GM23338 (cell line): ENCODE measurements at regions not wholly inside any gene's neighbourhood (a gene's known extent, or its start where the extent isn't known, plus 50 kb on each side); places are given as distances from the start of the nearest gene placed in this dataset.

Experiments
- ATAC-seq: fragments of 200-7000 bp; cut with Tn5 transposase; 3 replicates; pipeline ENCODE4 v1.9.1; 2020
- DNase-seq: peaks from one replicate; pipeline ENCODE4 v3.0.0-alpha.2; 2015; ENCODE audit warnings: low spot score
- H2AFZ ChIP-seq: fragments of 200-600 bp; sonication (generic); 2 replicates; pipeline ENCODE4 v1.8.0; 2016; ENCODE audit warnings: antibody characterized with exemption, mild to moderate bottlenecking, moderate library complexity
- H3F3A ChIP-seq: fragments of 200-600 bp; sonication (generic); replicated peaks from 2 replicates; pipeline ENCODE4 v1.8.0; 2017; ENCODE audit warnings: antibody characterized with exemption, mixed run types, low read depth
- H3K27ac ChIP-seq: fragments of 200-600 bp; sonication (generic); 2 replicates; pipeline ENCODE4 v1.6.1; 2016; ENCODE audit warnings: low read depth
- H3K27me3 ChIP-seq: fragments of 200-600 bp; sonication (generic); 2 replicates; pipeline ENCODE4 v1.8.0; 2016; ENCODE audit warnings: mild to moderate bottlenecking, mixed run types, moderate library complexity; ENCODE audit not compliant: insufficient read depth
- H3K36me3 ChIP-seq: fragments of 200-600 bp; sonication (generic); 2 replicates; pipeline ENCODE4 v1.8.0; 2016; ENCODE audit warnings: mild to moderate bottlenecking; ENCODE audit not compliant: insufficient read depth
- H3K4me1 ChIP-seq: fragments of 200-600 bp; sonication (generic); 2 replicates; pipeline ENCODE4 v1.8.0; 2016; ENCODE audit warnings: mild to moderate bottlenecking, moderate library complexity; ENCODE audit not compliant: insufficient read depth
- H3K4me2 ChIP-seq: fragments of 200-600 bp; sonication (generic); 2 replicates; pipeline ENCODE4 v1.7.1; 2017; ENCODE audit warnings: mixed run types
- H3K4me3 ChIP-seq: fragments of 200-600 bp; sonication (generic); 2 replicates; pipeline ENCODE4 v1.6.1; 2016; ENCODE audit warnings: mixed run types
- H3K79me2 ChIP-seq: fragments of 200-600 bp; sonication (generic); replicated peaks from 2 replicates; pipeline ENCODE4 v1.8.0; 2017; ENCODE audit warnings: mild to moderate bottlenecking; ENCODE audit not compliant: insufficient read depth
- H3K9me2 ChIP-seq: fragments of 200-600 bp; sonication (generic); 2 replicates; pipeline ENCODE4 v1.8.0; 2017; ENCODE audit not compliant: insufficient read depth
- H4K20me1 ChIP-seq: fragments of 200-600 bp; sonication (generic); replicated peaks from 2 replicates; pipeline ENCODE4 v1.8.0; 2017; ENCODE audit warnings: mild to moderate bottlenecking; ENCODE audit not compliant: insufficient read depth
- H3K27ac Mint-ChIP-seq: 2 replicates; pipeline ENCODE4 v1.8.0; 2020; ENCODE audit warnings: inconsistent platforms, mild to moderate bottlenecking, moderate library complexity, mixed read lengths
- H3K27me3 Mint-ChIP-seq: 3 replicates; pipeline ENCODE4 v1.8.0; 2022; ENCODE audit warnings: low read depth, mild to moderate bottlenecking, moderate library complexity, mixed read lengths, inconsistent platforms; ENCODE audit not compliant: insufficient read depth, poor library complexity
- H3K36me3 Mint-ChIP-seq: 3 replicates; pipeline ENCODE4 v1.8.0; 2021; ENCODE audit warnings: low read depth, mild to moderate bottlenecking, inconsistent platforms, moderate library complexity, mixed read lengths
- H3K4me1 Mint-ChIP-seq: 3 replicates; pipeline ENCODE4 v1.8.0; 2020; ENCODE audit warnings: mild to moderate bottlenecking, inconsistent platforms, mixed read lengths
- H3K4me3 Mint-ChIP-seq: 3 replicates; pipeline ENCODE4 v1.8.0; 2021; ENCODE audit warnings: moderate library complexity, mild to moderate bottlenecking, inconsistent platforms, mixed read lengths
- H3K9me3 Mint-ChIP-seq: 3 replicates; pipeline ENCODE4 v1.8.0; 2020; ENCODE audit warnings: moderate library complexity, mild to moderate bottlenecking, inconsistent platforms, mixed read lengths
- CREB1 ChIP-seq: fragments of 250-450 bp; sonication (Bioruptor Pico); IDR thresholded peaks from 2 replicates; pipeline ENCODE4 v1.5.0; 2020; ENCODE audit warnings: low read depth, mild to moderate bottlenecking, moderate library complexity
- EZH2 ChIP-seq: fragments of 200-600 bp; sonication (generic); IDR thresholded peaks from one replicate; pipeline ENCODE4 v1.8.0; 2017; ENCODE audit warnings: antibody characterized with exemption, mild to moderate bottlenecking, low read depth; ENCODE audit not compliant: unreplicated experiment
- EZH2phosphoT487 ChIP-seq: fragments of 200-600 bp; sonication (generic); IDR thresholded peaks from one replicate; pipeline ENCODE4 v1.8.1; 2018; ENCODE audit warnings: antibody characterized with exemption; ENCODE audit not compliant: unreplicated experiment
- JUNB ChIP-seq: IDR thresholded peaks from one replicate; pipeline ENCODE4 v1.6.1; 2016; ENCODE audit warnings: antibody characterized with exemption; ENCODE audit not compliant: unreplicated experiment
- POLR2AphosphoS5 ChIP-seq: IDR thresholded peaks from 2 replicates; pipeline ENCODE4 v1.6.1; 2016; ENCODE audit warnings: antibody characterized with exemption, low read depth
- STAT1 ChIP-seq: IDR thresholded peaks from one replicate; pipeline ENCODE4 v1.6.1; 2016; ENCODE audit warnings: antibody characterized with exemption; ENCODE audit not compliant: unreplicated experiment
- ZNF114 ChIP-seq: fragments of 250-450 bp; sonication (Bioruptor Pico); IDR thresholded peaks from 2 replicates; pipeline ENCODE4 v1.5.0; 2020; ENCODE audit warnings: mild to moderate bottlenecking, moderate library complexity
- ZNF331 ChIP-seq: fragments of 250-450 bp; sonication (Bioruptor Pico); IDR thresholded peaks from 2 replicates; pipeline ENCODE4 v1.5.0; 2020; ENCODE audit warnings: low read depth, mild to moderate bottlenecking, moderate library complexity
- TF ChIP-seq, protein P1 (sequence below): IDR thresholded peaks from 2 replicates; pipeline ENCODE4 v1.6.1; 2016; ENCODE audit warnings: antibody characterized with exemption
- TF ChIP-seq, protein P2 (sequence below): fragments of 250-450 bp; sonication (Bioruptor Pico); IDR thresholded peaks from 2 replicates; pipeline ENCODE4 v1.5.0; 2020; ENCODE audit warnings: mild to moderate bottlenecking, moderate library complexity
- TF ChIP-seq, protein P3 (sequence below), 2 experiments: fragments of 200-600 bp in 1 of 2; sonication (generic) in 1 of 2; conservative IDR thresholded peaks; 2 replicates each; pipeline versions ENCODE4 v1.5.1 to v1.6.1; 2016 to 2017; ENCODE audit warnings: antibody characterized with exemption in 2 of 2, low read depth in 2 of 2, mild to moderate bottlenecking in 2 of 2, moderate library complexity in 1 of 2

DNA sequence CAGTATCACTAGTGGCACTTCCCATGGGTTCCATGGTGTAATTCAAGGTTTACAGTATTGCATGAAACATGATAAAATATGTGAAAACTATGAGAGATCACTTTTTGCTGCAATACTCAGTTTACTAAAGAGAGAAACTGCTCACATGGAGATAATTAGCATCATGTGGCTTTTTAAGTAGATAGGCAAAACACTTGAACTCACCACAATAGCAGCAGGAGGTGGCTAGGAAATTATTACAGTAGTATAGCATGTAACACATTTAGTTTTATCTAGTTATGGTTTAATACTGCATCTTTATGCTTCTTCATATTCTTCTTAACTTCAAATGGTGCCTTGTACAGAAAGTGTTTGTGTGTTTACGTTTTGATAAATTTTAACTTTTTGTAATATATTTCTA, 698.5 kb upstream of the BRINP3 start (continued):
- TF ChIP-seq, protein P1, sequence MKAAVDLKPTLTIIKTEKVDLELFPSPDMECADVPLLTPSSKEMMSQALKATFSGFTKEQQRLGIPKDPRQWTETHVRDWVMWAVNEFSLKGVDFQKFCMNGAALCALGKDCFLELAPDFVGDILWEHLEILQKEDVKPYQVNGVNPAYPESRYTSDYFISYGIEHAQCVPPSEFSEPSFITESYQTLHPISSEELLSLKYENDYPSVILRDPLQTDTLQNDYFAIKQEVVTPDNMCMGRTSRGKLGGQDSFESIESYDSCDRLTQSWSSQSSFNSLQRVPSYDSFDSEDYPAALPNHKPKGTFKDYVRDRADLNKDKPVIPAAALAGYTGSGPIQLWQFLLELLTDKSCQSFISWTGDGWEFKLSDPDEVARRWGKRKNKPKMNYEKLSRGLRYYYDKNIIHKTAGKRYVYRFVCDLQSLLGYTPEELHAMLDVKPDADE, result no peak
- no peak for TF ChIP-seq EZH2

DNA sequence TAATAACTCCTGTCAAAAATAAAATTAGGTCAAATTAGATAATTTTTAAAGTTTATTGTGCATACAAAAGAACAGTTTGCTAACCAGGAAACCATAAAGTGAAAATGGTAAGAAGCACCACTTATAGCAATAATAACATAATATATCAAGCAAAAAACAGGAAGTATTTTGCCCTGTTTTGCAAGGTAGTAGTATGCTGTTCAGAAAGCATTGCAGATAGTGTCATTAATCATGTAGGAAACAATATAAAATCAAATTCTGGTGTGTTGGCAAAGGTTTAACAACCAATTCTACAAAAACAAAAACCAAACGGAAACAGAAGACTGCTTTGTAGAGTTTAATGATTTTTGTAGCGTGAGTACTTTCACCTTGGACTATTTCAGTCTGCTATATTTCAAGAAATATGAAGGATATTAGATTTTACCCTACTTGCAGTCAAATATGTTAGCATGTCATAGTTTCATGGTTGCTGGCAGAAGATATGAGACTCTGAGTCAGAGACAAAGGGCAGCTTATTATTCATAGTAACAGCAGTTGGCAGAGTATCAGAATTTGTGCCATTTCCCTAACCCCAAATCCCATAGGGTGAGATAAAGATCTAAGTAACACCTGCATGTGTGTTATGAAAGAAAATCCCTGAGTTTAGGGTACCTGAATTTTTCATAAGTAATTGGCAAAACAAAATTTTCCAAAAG, 729.0 kb upstream of the BRINP3 start:
- H3K27ac Mint-ChIP-seq, result no peak overlapping the region
- Histone ChIP-seq H3K4me3 (no peak overlapping the region), H3K9me2 (no peaks in the 10 kb centered on the region), H3K4me1 (no peaks in the 10 kb centered on the region), H3K36me3 (no peaks in the 10 kb centered on the region), H2AFZ (no peak overlapping the region), H3K79me2 (no peaks in the 10 kb centered on the region), H3K27ac (no peak overlapping the region), H3K27me3 (no peaks in the 10 kb centered on the region), H3K4me2 (no peak overlapping the region), H3F3A (no peaks in the 10 kb centered on the region), H4K20me1 (no peaks in the 10 kb centered on the region)
- DNase-seq (no peak), ATAC-seq (no peak)
- H3K9me3 Mint-ChIP-seq, result no peaks in the 10 kb centered on the region
- H3K36me3 Mint-ChIP-seq, result no peaks in the 10 kb centered on the region
- no peak overlapping the region for H3K4me3 Mint-ChIP-seq
- no peaks in the 10 kb centered on the region for H3K27me3 Mint-ChIP-seq
- H3K4me1 Mint-ChIP-seq, result no peaks in the 10 kb centered on the region
- TF ChIP-seq, protein P1, result no peak
- no peak for TF ChIP-seq CREB1 (CRISPR knock-in tag)
- no peak for TF ChIP-seq EZH2
- TF ChIP-seq JUNB, result no peak
- TF ChIP-seq, protein P2, sequence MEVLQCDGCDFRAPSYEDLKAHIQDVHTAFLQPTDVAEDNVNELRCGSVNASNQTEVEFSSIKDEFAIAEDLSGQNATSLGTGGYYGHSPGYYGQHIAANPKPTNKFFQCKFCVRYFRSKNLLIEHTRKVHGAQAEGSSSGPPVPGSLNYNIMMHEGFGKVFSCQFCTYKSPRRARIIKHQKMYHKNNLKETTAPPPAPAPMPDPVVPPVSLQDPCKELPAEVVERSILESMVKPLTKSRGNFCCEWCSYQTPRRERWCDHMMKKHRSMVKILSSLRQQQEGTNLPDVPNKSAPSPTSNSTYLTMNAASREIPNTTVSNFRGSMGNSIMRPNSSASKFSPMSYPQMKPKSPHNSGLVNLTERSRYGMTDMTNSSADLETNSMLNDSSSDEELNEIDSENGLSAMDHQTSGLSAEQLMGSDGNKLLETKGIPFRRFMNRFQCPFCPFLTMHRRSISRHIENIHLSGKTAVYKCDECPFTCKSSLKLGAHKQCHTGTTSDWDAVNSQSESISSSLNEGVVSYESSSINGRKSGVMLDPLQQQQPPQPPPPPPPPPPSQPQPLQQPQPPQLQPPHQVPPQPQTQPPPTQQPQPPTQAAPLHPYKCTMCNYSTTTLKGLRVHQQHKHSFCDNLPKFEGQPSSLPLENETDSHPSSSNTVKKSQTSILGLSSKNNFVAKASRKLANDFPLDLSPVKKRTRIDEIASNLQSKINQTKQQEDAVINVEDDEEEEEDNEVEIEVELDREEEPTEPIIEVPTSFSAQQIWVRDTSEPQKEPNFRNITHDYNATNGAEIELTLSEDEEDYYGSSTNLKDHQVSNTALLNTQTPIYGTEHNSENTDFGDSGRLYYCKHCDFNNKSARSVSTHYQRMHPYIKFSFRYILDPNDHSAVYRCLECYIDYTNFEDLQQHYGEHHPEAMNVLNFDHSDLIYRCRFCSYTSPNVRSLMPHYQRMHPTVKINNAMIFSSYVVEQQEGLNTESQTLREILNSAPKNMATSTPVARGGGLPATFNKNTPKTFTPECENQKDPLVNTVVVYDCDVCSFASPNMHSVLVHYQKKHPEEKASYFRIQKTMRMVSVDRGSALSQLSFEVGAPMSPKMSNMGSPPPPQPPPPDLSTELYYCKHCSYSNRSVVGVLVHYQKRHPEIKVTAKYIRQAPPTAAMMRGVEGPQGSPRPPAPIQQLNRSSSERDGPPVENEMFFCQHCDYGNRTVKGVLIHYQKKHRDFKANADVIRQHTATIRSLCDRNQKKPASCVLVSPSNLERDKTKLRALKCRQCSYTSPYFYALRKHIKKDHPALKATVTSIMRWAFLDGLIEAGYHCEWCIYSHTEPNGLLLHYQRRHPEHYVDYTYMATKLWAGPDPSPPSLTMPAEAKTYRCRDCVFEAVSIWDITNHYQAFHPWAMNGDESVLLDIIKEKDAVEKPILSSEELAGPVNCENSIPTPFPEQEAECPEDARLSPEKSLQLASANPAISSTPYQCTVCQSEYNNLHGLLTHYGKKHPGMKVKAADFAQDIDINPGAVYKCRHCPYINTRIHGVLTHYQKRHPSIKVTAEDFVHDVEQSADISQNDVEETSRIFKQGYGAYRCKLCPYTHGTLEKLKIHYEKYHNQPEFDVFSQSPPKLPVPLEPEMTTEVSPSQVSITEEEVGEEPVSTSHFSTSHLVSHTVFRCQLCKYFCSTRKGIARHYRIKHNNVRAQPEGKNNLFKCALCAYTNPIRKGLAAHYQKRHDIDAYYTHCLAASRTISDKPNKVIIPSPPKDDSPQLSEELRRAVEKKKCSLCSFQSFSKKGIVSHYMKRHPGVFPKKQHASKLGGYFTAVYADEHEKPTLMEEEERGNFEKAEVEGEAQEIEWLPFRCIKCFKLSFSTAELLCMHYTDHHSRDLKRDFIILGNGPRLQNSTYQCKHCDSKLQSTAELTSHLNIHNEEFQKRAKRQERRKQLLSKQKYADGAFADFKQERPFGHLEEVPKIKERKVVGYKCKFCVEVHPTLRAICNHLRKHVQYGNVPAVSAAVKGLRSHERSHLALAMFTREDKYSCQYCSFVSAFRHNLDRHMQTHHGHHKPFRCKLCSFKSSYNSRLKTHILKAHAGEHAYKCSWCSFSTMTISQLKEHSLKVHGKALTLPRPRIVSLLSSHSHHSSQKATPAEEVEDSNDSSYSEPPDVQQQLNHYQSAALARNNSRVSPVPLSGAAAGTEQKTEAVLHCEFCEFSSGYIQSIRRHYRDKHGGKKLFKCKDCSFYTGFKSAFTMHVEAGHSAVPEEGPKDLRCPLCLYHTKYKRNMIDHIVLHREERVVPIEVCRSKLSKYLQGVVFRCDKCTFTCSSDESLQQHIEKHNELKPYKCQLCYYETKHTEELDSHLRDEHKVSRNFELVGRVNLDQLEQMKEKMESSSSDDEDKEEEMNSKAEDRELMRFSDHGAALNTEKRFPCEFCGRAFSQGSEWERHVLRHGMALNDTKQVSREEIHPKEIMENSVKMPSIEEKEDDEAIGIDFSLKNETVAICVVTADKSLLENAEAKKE (CRISPR knock-in tag), result no peak
- TF ChIP-seq EZH2phosphoT487, result no peak
- no peak for TF ChIP-seq ZNF331 (CRISPR knock-in tag)
- no peak for TF ChIP-seq STAT1
- TF ChIP-seq ZNF114 (CRISPR knock-in tag), result no peak
- no peak for TF ChIP-seq POLR2AphosphoS5
- TF ChIP-seq, protein P3, sequence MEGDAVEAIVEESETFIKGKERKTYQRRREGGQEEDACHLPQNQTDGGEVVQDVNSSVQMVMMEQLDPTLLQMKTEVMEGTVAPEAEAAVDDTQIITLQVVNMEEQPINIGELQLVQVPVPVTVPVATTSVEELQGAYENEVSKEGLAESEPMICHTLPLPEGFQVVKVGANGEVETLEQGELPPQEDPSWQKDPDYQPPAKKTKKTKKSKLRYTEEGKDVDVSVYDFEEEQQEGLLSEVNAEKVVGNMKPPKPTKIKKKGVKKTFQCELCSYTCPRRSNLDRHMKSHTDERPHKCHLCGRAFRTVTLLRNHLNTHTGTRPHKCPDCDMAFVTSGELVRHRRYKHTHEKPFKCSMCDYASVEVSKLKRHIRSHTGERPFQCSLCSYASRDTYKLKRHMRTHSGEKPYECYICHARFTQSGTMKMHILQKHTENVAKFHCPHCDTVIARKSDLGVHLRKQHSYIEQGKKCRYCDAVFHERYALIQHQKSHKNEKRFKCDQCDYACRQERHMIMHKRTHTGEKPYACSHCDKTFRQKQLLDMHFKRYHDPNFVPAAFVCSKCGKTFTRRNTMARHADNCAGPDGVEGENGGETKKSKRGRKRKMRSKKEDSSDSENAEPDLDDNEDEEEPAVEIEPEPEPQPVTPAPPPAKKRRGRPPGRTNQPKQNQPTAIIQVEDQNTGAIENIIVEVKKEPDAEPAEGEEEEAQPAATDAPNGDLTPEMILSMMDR (conservative IDR thresholded peaks at IDR 0.05; ENCODE audit: low read depth in 2 of 2), result no peak
